ENCODE measurements at regions not wholly inside any gene's neighbourhood (a gene's known extent, or its start where the extent isn't known, plus 50 kb on each side); places are given as distances from the start of the nearest gene placed in this dataset.

DNA sequence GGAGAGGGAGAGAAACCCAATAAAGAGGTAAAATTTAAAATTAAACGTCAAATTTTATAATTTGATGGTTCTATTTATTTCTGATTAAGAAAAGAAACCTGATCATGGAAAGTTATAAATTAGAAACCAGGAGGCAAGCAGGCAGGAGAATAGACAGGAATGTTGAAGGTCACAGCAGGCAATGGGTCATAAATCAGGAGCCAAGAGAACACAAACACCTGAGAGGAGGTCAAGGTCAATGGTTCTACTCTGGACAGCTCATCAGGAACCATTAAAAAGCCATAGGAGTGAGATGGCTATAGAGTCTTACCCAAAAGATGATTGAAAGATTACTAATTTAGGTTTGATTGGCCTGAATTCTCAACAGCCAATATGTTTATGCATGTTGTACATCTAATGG is 126.9 kb upstream of the HCCS start:
- TF ChIP-seq, protein P1, sequence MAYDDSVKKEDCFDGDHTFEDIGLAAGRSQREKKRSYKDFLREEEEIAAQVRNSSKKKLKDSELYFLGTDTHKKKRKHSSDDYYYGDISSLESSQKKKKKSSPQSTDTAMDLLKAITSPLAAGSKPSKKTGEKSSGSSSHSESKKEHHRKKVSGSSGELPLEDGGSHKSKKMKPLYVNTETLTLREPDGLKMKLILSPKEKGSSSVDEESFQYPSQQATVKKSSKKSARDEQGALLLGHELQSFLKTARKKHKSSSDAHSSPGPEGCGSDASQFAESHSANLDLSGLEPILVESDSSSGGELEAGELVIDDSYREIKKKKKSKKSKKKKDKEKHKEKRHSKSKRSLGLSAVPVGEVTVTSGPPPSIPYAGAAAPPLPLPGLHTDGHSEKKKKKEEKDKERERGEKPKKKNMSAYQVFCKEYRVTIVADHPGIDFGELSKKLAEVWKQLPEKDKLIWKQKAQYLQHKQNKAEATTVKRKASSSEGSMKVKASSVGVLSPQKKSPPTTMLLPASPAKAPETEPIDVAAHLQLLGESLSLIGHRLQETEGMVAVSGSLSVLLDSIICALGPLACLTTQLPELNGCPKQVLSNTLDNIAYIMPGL (CRISPR knock-in tag; IDR thresholded peaks at IDR 0.05; ENCODE audit: borderline replicate concordance) = no peak
- TF ChIP-seq TP53 (CRISPR knock-in tag; IDR thresholded peaks at IDR 0.05) (no peak), EHMT2 (IDR thresholded peaks at IDR 0.05; ENCODE audit: low read depth) (no peak)
